ENCODE measurements at regions not wholly inside any gene's neighbourhood (a gene's known extent, or its start where the extent isn't known, plus 50 kb on each side); places are given as distances from the start of the nearest gene placed in this dataset.

GRCh38 chr21:22609802-22610201 lies 1611.6 kb downstream of the NCAM2 start:
- no peak for DNase-seq

DNA sequence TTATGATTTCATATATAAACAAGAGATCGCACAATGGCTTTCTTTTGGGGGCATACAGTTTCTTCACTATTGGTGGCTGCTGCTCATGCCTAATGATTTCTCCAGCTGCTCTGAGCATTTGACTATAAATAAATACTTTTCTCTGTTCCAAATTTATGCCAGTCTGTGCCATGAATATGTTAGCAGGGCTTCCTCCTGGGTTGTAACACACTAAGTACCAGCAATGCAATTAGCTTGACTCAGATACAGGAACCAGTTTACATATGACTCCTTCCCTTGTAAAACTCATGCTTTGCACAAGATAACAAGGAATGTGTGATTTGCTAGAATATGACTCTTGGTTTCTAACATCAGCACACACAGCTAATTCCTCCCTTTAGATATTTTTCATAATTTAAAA lies 1629.7 kb downstream of the NCAM2 start:
- DNase-seq, result no peak

DNA sequence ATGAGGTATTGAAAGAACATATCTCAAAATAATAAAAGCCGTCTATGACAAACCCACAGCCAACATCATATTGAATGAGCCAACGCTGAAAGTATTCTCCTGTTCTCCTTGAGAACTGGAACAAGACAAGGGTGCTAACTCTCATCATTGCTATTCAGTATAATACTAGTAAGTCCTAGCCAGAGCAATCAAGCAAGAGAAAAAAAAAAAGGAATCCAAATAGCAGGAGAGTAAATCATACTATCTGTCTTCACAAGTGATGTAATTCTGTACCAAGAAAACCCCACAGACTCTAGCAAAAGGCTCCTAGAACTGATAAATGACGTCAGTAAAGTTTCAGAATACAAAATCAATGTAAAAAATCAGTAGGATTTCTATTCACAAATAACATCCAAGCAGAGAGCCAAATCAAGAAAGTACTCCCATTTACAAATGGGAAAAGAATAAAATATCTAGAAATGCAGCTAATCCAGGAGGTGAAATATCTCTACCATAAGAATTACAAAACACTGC lies 1632.8 kb downstream of the NCAM2 start:
- DNase-seq, result no peak

GRCh38 chr21:22632176-22632575 lies 1634.0 kb downstream of the NCAM2 start:
- no peak for DNase-seq

GRCh38 chr21:22649246-22649645 lies 1651.0 kb downstream of the NCAM2 start:
- DNase-seq, result no peak

DNA sequence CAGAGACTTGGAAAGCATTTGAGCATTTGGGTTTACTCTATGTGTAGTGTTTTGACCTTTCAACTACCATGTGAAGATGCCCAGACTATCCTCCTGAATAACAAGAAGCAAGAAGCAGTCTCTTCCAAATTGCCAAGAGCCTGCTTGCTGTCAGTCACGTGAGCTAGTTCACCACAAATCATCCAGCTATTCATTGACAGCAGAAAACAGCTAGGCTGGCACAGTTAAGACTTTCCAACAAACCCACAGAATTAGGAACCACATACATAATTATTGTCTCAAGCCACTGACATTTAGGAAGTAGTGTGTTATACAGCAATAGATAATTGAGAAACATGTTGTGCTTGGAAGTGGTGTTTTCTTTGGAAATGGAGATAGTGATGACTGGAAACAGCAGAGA lies 1652.0 kb downstream of the NCAM2 start:
- DNase-seq, result no peak

DNA sequence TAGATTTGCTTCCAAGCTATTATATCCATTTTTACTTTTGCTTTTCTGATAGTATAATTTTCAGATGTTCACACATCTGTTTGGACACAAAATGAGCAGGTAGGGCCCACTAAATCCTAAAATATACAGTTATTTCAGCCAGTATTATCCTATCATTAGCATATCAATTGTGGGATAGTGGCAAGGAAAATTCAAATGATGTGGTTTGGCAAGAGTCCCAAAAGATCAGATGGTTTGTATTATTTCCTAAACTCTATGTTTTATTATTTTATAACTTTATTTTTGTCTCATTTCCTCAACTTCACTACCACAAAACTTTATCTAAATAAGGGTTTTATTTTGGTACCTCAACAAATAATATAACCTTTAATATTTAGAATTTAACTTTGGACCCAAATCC lies 1659.6 kb downstream of the NCAM2 start:
- peak; percentile 16 for DNase-seq

DNA sequence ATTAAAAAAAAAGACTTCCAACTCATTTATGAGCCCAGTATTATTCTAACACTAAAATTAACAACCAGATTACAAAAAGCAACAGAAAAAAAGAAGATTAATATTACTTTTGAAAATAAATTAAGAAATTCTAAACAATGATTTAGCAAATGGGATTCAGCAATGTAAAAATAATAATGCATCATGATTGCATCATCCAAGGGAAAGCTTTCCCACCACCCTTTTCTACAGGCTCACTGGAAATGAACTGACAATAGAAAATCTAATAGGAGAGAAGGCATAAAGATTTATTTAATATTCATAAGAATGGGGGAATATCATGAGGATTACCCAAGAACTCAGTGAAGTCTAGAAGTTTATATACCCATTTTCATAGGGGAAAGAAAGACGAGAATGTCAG lies 1671.9 kb downstream of the NCAM2 start:
- DNase-seq, result no peak

DNA sequence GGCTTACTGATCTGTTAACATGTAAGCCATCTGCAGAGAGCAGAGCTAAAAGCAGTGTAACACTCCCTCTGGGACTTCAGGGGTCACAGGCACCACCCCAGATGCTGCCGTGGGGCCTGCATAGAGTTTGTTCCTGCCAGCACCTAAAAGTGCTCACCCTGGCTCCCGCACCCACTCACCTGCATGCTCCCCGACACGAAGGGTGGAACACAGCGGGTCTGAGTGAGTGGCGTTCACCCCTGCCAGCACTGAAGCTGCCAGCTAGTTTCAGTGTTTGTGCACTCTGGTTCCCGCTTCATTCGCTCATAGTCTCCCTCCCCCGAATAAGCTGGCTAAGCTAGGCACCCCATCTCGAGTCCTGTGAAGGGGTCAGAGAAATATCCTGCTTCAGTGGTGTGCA lies 1681.0 kb downstream of the NCAM2 start:
- peak; percentile 1 for DNase-seq

DNA sequence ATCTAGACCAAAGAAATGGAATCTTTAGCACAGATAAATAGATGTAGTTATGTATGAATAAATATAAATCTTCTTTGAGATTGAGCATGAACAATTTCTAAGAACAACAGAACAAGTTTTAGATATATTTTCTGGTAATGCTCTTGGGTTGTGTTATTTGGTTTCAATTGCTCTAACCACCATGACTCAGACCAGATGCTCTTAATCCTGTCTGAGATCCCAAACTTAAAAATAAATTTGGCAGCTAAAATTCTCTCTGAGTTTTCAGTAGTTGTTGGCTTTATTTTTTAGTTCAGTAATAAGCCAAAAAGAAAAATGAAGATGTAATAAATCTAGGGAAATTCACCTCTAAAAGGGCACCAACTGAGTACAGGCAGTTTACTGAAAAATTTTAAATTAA lies 1693.4 kb downstream of the NCAM2 start:
- no peak for DNase-seq

DNA sequence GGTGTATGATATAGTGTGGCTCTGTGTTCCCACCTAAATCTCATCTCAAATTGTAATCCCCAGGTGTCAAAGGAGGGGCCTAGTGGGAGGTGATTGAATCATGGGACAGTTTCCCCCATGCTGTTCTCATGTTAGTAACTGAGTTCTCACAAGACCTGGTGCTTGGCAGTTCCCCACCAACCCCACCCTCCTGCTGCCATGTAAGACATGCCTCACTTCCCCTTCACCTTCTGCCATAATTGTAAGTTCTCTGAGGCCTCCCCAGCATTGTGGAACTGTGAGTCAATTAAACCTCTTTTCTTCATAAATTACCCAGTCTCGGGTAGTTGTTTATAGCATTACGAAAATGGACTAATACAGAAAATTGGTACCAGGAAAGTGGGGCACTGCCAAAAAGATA lies 1705.3 kb downstream of the NCAM2 start:
- DNase-seq, result no peak

GRCh38 chr21:22710721-22711120 lies 1712.5 kb downstream of the NCAM2 start:
- no peak for DNase-seq

DNA sequence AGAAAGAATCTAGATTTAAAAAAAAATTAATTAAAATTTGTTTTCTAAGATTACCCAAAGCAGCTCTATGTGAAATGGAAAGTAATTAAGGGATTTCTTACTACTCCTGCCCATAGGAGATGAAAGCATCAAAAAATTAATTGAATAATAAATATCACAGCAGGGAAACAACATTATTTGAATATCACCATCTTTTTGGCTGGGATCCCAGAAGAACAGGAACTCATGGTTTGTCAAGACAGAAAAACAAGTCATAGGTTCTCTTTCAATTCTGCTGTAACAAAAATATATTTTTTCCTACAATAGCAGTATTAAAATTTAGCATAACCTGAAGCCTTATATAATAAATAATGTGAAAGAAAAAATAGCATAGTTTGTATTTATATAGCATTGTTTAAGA lies 1713.4 kb downstream of the NCAM2 start:
- no peak for DNase-seq

DNA sequence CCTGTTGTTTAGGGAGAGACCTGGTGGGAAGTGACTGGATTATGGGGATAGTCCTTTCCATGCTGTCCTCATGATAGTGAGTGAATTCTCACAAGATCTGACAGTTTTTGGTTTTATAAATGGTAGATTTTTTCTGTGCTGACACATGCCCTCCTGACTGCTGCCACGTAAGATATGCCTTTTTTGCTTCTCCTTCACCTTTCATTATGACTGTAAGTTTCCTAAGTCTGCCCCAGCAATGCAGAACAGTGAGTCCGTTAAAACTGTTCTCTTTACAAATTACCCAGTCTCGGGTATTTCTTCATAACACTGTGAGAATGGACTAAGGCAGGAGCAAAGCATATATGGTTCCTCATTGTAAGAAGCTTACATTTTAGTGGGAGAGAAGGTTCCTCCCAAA lies 1727.2 kb downstream of the NCAM2 start:
- no peak for DNase-seq

DNA sequence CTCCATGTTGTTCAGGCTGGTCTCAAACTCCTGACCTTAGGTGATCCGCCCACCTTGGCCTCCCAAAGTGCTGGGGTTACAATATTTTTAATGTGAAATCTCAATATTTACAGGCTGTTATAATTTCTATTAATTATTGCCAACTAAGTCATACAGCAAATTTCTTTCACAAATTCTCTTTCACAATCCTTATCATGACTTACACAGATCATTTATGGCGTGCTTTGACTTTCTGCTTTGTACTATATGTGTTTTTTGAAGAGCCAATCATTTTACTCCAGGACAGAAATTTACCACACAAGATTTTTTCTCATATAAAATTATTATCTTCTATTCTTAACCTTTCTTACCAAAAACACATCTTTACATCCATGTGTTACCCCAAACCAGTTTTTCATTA lies 1729.9 kb downstream of the NCAM2 start:
- no peak for DNase-seq

- no peak for DNase-seq
Measured at GRCh38 chr21:22743085-22743484, 1744.9 kb downstream of the NCAM2 start.

GRCh38 chr21:22754746-22755145 lies 1756.5 kb downstream of the NCAM2 start:
- no peak for DNase-seq

GRCh38 chr21:22758478-22758877 lies 1760.3 kb downstream of the NCAM2 start:
- no peak for DNase-seq

DNA sequence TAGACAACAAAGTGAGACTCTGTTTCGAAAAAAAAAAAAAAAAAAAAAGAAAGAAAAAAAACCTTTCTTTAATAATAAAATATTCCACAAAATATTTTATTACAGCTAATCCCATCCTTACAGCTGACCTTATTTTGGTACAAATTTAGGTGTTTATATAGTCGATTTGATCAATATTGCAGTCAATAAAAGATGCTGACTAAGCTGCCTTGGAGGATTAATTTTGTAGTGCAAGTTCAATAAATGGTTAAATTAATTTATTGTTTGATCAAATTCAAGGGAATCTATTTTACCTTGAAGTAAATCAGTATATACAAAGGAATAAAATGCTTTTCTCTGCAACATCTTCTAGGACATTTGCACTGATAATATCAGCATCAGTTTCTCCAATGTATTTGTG lies 1764.3 kb downstream of the NCAM2 start:
- no peak for DNase-seq

- DNase-seq, result no peak
Measured at GRCh38 chr21:22763442-22763841, 1765.2 kb downstream of the NCAM2 start.

GRCh38 chr21:22764222-22764621 lies 1766.0 kb downstream of the NCAM2 start:
- no peak for DNase-seq

DNA sequence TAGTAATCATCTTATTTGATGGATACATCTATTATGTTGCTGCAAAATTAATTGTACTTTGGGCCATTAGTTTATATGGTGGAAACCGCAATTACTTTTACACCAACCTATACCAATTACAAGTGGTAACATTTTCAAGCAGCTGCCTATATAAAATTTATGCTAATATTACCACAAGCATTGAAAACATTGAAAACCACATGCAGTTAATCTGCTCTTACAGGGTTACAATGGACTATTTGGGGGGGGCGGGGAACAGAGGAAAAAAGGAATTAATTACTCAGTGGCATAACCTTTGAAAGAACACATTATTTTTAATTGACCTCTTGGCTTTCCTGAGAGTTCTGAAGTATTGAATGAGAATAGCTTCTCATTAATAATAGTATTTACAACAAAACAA lies 1793.2 kb downstream of the NCAM2 start:
- peak; percentile 17 for DNase-seq

DNA sequence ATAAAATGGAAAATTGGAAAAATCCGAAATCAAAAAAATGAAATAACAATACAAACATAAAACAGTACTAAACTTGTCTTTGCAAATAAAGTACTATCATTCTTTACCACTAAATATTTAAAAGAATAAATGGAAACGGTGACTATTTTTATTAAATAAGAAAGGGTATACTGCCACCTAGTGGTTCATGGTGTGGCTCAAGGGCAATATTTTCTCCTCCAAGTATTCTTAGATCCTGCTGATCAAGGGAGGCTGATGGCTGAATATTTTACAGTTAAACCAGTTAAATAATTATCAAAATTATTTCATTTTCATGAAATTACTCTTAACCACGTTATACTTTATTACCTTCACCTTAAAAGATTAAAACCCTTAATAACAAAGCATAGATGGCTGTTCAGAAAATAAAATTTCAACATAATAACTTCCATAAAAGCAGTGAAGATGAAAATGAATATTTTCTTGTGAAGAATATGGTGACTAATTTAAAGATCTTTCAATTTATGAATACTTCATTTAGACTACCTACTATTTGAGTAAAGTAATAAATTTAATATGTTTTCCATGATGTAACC lies 1793.9 kb downstream of the NCAM2 start:
- DNase-seq, result peak; percentile 88

GRCh38 chr21:22795091-22795490 lies 1796.9 kb downstream of the NCAM2 start:
- DNase-seq, result no peak

- no peak for DNase-seq
Measured at GRCh38 chr21:22795644-22796043, 1797.4 kb downstream of the NCAM2 start.

DNA sequence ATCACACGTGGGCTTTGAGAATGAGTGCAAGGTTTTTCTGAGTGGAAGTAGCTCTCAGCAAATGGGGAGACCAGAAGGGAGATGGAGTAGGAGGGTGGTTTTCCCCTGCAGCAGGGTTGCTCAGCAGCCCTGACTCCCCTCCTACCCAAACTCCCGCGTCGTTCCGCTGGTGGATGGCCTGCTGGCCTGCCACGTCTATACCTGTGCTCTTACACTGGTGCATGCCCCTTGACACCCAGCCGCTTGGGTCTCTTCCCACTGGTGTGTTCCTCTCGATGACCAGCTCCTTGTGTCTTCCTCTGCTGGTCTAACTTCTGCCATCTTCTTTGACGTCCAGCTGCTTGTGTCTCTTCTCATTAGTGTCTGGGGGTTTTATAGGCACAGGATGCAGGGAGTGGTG lies 1797.9 kb downstream of the NCAM2 start:
- DNase-seq, result no peak
